CD14-positive monocyte (primary cell): ENCODE measurements at regions not wholly inside any gene's neighbourhood (a gene's known extent, or its start where the extent isn't known, plus 50 kb on each side); places are given as distances from the start of the nearest gene placed in this dataset.
A peak's percentile ranks its signal among the peaks of the same experiment; 100 is the strongest.

Experiments used
- DNase-seq, 3 donors: peaks; one replicate each; pipeline ENCODE4 v3.0.0-alpha.2; 2011 to 2022
- H2AFZ ChIP-seq: 2 replicates; pipeline ENCODE4 v1.6.0; 2012; ENCODE audit warnings: mild to moderate bottlenecking, low read depth, low read length, inconsistent platforms; ENCODE audit not compliant: insufficient read depth, poor library complexity, severe bottlenecking
- H3K27ac ChIP-seq, 2 donors: 1 replicate in 1 of 2; 2 replicates in 1 of 2; pipeline ENCODE4 v1.5.1; 2012 to 2013; ENCODE audit warnings: low read length in 2 of 2, control low read depth in 1 of 2, inconsistent platforms in 1 of 2, low read depth in 1 of 2, mild to moderate bottlenecking in 1 of 2
- H3K27me3 ChIP-seq, 2 donors: one replicate each; pipeline versions ENCODE4 v1.6.0 to v1.6.1; 2011 to 2013; ENCODE audit warnings: low read length in 2 of 2; ENCODE audit not compliant: control insufficient read depth in 2 of 2, insufficient read depth in 2 of 2
- H3K36me3 ChIP-seq, 2 donors: replicated peaks in 1 of 2; 1 replicate in 1 of 2; 2 replicates in 1 of 2; pipeline versions ENCODE4 v1.5.1 to v1.6.1; 2012 to 2013; ENCODE audit warnings: low read length in 2 of 2, control low read depth in 1 of 2, inconsistent platforms in 1 of 2, mild to moderate bottlenecking in 1 of 2; ENCODE audit not compliant: insufficient read depth in 2 of 2, control insufficient read depth in 1 of 2
- H3K4me1 ChIP-seq, 2 donors: 1 replicate in 1 of 2; 2 replicates in 1 of 2; pipeline versions ENCODE4 v1.5.1 to v1.6.1; 2012 to 2013; ENCODE audit warnings: low read length in 2 of 2, control low read depth in 1 of 2, inconsistent platforms in 1 of 2, mild to moderate bottlenecking in 1 of 2, moderate library complexity in 1 of 2; ENCODE audit not compliant: insufficient read depth in 2 of 2, control insufficient read depth in 1 of 2
- H3K4me2 ChIP-seq: replicated peaks from 2 replicates; pipeline ENCODE3; 2012; ENCODE audit warnings: low read length, moderate library complexity, mild to moderate bottlenecking; ENCODE audit not compliant: poor library complexity, severe bottlenecking; ENCODE audit errors: extremely low read depth
- H3K4me3 ChIP-seq, 3 experiments: fragments of 200-600 bp in 1 of 3; sonication (generic) in 1 of 3; replicated peaks in 1 of 3; 1 replicate in 2 of 3; 2 replicates in 1 of 3; pipeline ENCODE4 v1.5.1; 2011 to 2013; ENCODE audit warnings: low read length in 3 of 3, mild to moderate bottlenecking in 3 of 3, control low read depth in 2 of 3, low read depth in 2 of 3, inconsistent platforms in 1 of 3, moderate library complexity in 1 of 3
- H3K79me2 ChIP-seq: 2 replicates; pipeline ENCODE4 v1.6.0; 2012; ENCODE audit warnings: mild to moderate bottlenecking, control low read depth, inconsistent platforms, low read length, moderate library complexity; ENCODE audit not compliant: insufficient read depth
- H3K9ac ChIP-seq: 2 replicates; pipeline ENCODE4 v1.6.0; 2017; ENCODE audit warnings: low read length, mild to moderate bottlenecking; ENCODE audit not compliant: insufficient read depth, poor library complexity, severe bottlenecking
- H3K9me3 ChIP-seq, 2 donors: replicated peaks in 1 of 2; 1 replicate in 1 of 2; 2 replicates in 1 of 2; pipeline versions ENCODE4 v1.5.1 to v1.6.1; 2012 to 2013; ENCODE audit warnings: low read length in 2 of 2, control low read depth in 1 of 2; ENCODE audit not compliant: control insufficient read depth in 1 of 2, insufficient read depth in 1 of 2
- H4K20me1 ChIP-seq: 2 replicates; pipeline ENCODE4 v1.6.0; 2012; ENCODE audit warnings: mild to moderate bottlenecking, low read length, control low read depth, moderate library complexity; ENCODE audit not compliant: insufficient read depth
- H3K27ac Mint-ChIP-seq, 7 donors: one replicate each; pipeline ENCODE4 v1.8.0; 2020; ENCODE audit warnings: mild to moderate bottlenecking in 7 of 7, mixed read lengths in 7 of 7, moderate library complexity in 6 of 7, inconsistent platforms in 2 of 7
- H3K27me3 Mint-ChIP-seq, 3 donors: one replicate each; pipeline ENCODE4 v1.8.0; 2021 to 2022; ENCODE audit warnings: low read depth in 3 of 3, mild to moderate bottlenecking in 3 of 3, mixed read lengths in 3 of 3, moderate library complexity in 3 of 3, inconsistent platforms in 1 of 3
- H3K36me3 Mint-ChIP-seq, 2 donors: one replicate each; pipeline ENCODE4 v1.8.0; 2020; ENCODE audit warnings: mixed read lengths in 2 of 2, inconsistent platforms in 1 of 2, mild to moderate bottlenecking in 1 of 2
- H3K4me1 Mint-ChIP-seq: one replicate; pipeline ENCODE4 v1.8.0; 2020; ENCODE audit warnings: mild to moderate bottlenecking, mixed read lengths
- H3K4me3 Mint-ChIP-seq, 2 donors: one replicate each; pipeline ENCODE4 v1.8.0; 2020; ENCODE audit warnings: mild to moderate bottlenecking in 2 of 2, mixed read lengths in 2 of 2, moderate library complexity in 1 of 2
- H3K9me3 Mint-ChIP-seq, 7 donors: one replicate each; pipeline ENCODE4 v1.8.0; 2020 to 2022; ENCODE audit warnings: mixed read lengths in 7 of 7, mild to moderate bottlenecking in 6 of 7, moderate library complexity in 6 of 7, inconsistent platforms in 2 of 7
- CTCF ChIP-seq: fragments of 200-600 bp; IDR thresholded peaks from one replicate; pipeline ENCODE4 v1.8.0; 2022; ENCODE audit warnings: antibody characterized with exemption, mild to moderate bottlenecking
- WGBS: methylation state at CpG from one replicate; pipeline ENCODE4 v1.1.5; 2013; ENCODE audit warnings: missing lambda C conversion rate; ENCODE audit not compliant: insufficient coverage; 5-methylcytosine and 5-hydroxymethylcytosine counted together
- intact Hi-C, 2 donors: fragments of 100-400 bp; cut with micrococcal nuclease; formaldehyde crosslinking; loops; one replicate each; pipeline versions ENCODE4 v1.15.0 to v1.15.1; 2023

- Histone ChIP-seq H4K20me1 (no peaks in the 10 kb centered on the region), H3K27ac (no peak overlapping the region), H3K9ac (no peak overlapping the region), H3K27me3 (no peaks in the 10 kb centered on the region), H3K4me3 (no peak overlapping the region), H3K9me3 (no peaks in the 10 kb centered on the region), H3K4me2 (no peak overlapping the region), H2AFZ (no peak overlapping the region), H3K79me2 (no peaks in the 10 kb centered on the region), H3K4me1 (peaks cover 9 to 11% of the 10 kb centered on the region in 2 donors), H3K36me3 (no peaks in the 10 kb centered on the region)
- Mint-ChIP-seq H3K36me3 (no peaks in the 10 kb centered on the region), H3K27ac (no peak overlapping the region), H3K9me3 (peaks cover 0 to 9% (median 5%) of the 10 kb centered on the region in 7 donors), H3K4me3 (no peak overlapping the region), H3K27me3 (peaks cover 0 to 2% (median 0%) of the 10 kb centered on the region in 3 donors), H3K4me1 (peaks cover 10% of the 10 kb centered on the region)
- TF ChIP-seq CTCF: no peak
- intact Hi-C loops: no loop called here
- no peak for DNase-seq
These were observed 689.7 kb downstream of the EPM2A start for GRCh38 chr6:145045582-145045981.

- Histone ChIP-seq H3K36me3 (no peaks in the 10 kb centered on the region), H3K27ac (no peak overlapping the region), H3K4me1 (peaks cover 11 to 12% of the 10 kb centered on the region in 2 donors), H3K79me2 (no peaks in the 10 kb centered on the region), H3K4me2 (no peak overlapping the region), H3K9ac (no peak overlapping the region), H4K20me1 (no peaks in the 10 kb centered on the region), H2AFZ (no peak overlapping the region), H3K27me3 (no peaks in the 10 kb centered on the region), H3K9me3 (no peaks in the 10 kb centered on the region), H3K4me3 (no peak overlapping the region)
- Mint-ChIP-seq H3K27me3 (no peaks in the 10 kb centered on the region), H3K4me1 (peaks cover 14% of the 10 kb centered on the region), H3K9me3 (no peaks in the 10 kb centered on the region), H3K36me3 (no peaks in the 10 kb centered on the region), H3K4me3 (no peak overlapping the region), H3K27ac (no peak overlapping the region)
- peak in 2 of 3 donors; percentile 12 to 22 for DNase-seq
- intact Hi-C loops: no loop called here
- no peak for TF ChIP-seq CTCF
- no CpG with 5 or more reads among the region's 4 CpGs for WGBS
These were observed 687.4 kb downstream of the EPM2A start for GRCh38 chr6:145047891-145048290.
